GM10266 (cell line): ENCODE measurements at regions not wholly inside any gene's neighbourhood (a gene's known extent, or its start where the extent isn't known, plus 50 kb on each side); places are given as distances from the start of the nearest gene placed in this dataset.
"Not testable (repeated sequence)": the region's sequence is repeated elsewhere in the genome, so short reads cannot be mapped to it uniquely, and the experiment has no call there.

ENCODE experiments used
- DNase-seq: peaks from one replicate; pipeline ENCODE4 v3.0.0; 2012; ENCODE audit errors: extremely low spot score
- CTCF ChIP-seq: IDR thresholded peaks from 2 replicates; pipeline ENCODE4 v1.5.1; 2012; ENCODE audit warnings: mild to moderate bottlenecking, low read depth; ENCODE audit not compliant: control insufficient read depth, insufficient read depth; ENCODE audit errors: missing control alignments

- no peak for DNase-seq
Measured at GRCh38 chr5:179405054-179405416, 59.8 kb upstream of the ADAMTS2 start.

GRCh38 chr5:179404321-179405053, 59.2 kb upstream of the ADAMTS2 start:
- TF ChIP-seq CTCF: no peak
- no peak for DNase-seq

More at GRCh38 chr5:179405054-179405416, 59.8 kb upstream of the ADAMTS2 start:
- TF ChIP-seq CTCF: no peak

GRCh38 chr5:179403426-179404147, 58.3 kb upstream of the ADAMTS2 start:
- TF ChIP-seq CTCF: no peak

GRCh38 chr5:179400435-179400834, 55.2 kb upstream of the ADAMTS2 start:
- not testable (repeated sequence) for DNase-seq

More at GRCh38 chr5:179403426-179404147, 58.3 kb upstream of the ADAMTS2 start:
- DNase-seq: no peak

GRCh38 chr5:179400020-179400419, 54.8 kb upstream of the ADAMTS2 start:
- no peak for TF ChIP-seq CTCF
- DNase-seq: no peak

GRCh38 chr5:179399327-179399726, 54.1 kb upstream of the ADAMTS2 start:
- not testable (repeated sequence) for DNase-seq

- DNase-seq: no peak
- TF ChIP-seq CTCF: no peak
Measured at GRCh38 chr5:179397516-179397915, 52.3 kb upstream of the ADAMTS2 start.
